ENCODE measurements at regions not wholly inside any gene's neighbourhood (a gene's known extent, or its start where the extent isn't known, plus 50 kb on each side); places are given as distances from the start of the nearest gene placed in this dataset.

GRCh38 chr12:98053202-98053601 is 462.2 kb upstream of the TMPO start:
- TF ChIP-seq POLR2A (IDR thresholded peaks at IDR 0.05) (no peak), CTCF (IDR thresholded peaks at IDR 0.05) (no peak)

Data from Peyer's patch (tissue), 4 donors.